ENCODE measurements at regions not wholly inside any gene's neighbourhood (a gene's known extent, or its start where the extent isn't known, plus 50 kb on each side); places are given as distances from the start of the nearest gene placed in this dataset.

DNA sequence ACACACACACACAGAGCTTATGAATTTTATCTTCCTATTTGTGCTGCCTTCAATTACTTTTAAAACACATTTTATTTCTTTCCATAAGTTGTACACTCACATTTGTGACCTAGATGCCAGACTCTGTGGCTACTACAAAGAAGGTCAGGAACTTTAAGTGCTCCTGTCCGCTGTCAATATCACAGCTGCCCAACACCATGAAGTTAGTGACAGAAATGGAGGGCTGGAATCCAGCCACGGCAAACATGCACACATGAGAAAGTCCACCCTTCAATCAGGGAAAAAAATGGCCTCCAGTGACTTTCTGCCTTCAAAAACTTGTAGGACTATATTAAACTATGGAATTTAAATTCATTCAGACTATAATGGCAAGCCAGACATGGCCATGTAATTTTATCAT lies 334.4 kb upstream of the FSTL5 start:
- TF ChIP-seq, protein P1, sequence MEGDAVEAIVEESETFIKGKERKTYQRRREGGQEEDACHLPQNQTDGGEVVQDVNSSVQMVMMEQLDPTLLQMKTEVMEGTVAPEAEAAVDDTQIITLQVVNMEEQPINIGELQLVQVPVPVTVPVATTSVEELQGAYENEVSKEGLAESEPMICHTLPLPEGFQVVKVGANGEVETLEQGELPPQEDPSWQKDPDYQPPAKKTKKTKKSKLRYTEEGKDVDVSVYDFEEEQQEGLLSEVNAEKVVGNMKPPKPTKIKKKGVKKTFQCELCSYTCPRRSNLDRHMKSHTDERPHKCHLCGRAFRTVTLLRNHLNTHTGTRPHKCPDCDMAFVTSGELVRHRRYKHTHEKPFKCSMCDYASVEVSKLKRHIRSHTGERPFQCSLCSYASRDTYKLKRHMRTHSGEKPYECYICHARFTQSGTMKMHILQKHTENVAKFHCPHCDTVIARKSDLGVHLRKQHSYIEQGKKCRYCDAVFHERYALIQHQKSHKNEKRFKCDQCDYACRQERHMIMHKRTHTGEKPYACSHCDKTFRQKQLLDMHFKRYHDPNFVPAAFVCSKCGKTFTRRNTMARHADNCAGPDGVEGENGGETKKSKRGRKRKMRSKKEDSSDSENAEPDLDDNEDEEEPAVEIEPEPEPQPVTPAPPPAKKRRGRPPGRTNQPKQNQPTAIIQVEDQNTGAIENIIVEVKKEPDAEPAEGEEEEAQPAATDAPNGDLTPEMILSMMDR (conservative IDR thresholded peaks at IDR 0.05 in 1 of 2, IDR thresholded peaks at IDR 0.05 in 1 of 2; ENCODE audit: low read depth in 1 of 2, low read length in 2 of 2) = no peak
- TF ChIP-seq EZH2 (IDR thresholded peaks at IDR 0.05; ENCODE audit: low read length, missing control alignments) = no peak
